ENCODE measurements at regions not wholly inside any gene's neighbourhood (a gene's known extent, or its start where the extent isn't known, plus 50 kb on each side); places are given as distances from the start of the nearest gene placed in this dataset.
"Not testable (repeated sequence)": the region's sequence is repeated elsewhere in the genome, so short reads cannot be mapped to it uniquely, and the experiment has no call there.

GRCh38 chr2:185384822-185385560, 353.6 kb upstream of the FSIP2 start:
- peak; percentile 6 for DNase-seq

- no peak for DNase-seq
Observed at GRCh38 chr2:185388226-185388625, 350.4 kb upstream of the FSIP2 start.

DNA sequence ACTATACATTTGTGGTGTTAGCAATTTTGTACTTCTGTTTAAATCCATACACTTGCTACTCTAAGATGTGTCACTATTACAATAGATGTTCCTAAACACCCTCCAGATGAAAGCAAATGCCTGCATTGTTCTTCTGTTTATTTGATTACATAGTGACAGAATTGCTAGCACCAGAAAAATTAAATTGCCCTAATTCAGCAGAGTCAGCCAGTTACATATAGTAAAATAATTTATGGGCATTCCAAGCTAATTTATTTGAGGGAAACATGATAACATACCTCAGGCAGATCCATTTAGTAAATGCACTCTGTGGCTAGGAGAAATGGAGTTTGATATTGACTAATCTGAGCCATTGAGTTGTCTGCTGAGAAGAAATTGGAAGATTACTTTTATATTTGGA, 347.1 kb upstream of the FSIP2 start:
- no peak for DNase-seq

DNA sequence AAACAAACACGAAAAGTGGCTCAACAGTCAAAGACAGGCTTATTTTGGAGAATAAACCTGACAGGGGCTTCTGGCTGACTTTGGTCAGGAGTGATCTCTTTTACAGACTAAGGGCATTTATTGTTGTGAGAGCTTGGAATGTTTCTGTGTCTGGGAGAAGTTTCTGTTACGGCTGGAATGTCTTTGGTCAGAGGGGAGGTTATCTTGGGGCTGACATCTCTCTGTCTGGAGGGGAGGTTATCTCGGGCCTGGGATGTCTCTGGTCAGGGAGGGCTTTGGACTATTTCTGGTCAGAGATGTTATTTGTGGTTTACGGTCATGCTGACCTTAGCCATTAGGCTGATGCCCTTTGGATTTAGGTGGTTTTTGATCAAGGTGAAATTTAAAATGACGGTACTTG, 345.5 kb upstream of the FSIP2 start:
- no peak for DNase-seq

- no peak for DNase-seq
Observed at GRCh38 chr2:185402474-185402873, 336.1 kb upstream of the FSIP2 start.

DNA sequence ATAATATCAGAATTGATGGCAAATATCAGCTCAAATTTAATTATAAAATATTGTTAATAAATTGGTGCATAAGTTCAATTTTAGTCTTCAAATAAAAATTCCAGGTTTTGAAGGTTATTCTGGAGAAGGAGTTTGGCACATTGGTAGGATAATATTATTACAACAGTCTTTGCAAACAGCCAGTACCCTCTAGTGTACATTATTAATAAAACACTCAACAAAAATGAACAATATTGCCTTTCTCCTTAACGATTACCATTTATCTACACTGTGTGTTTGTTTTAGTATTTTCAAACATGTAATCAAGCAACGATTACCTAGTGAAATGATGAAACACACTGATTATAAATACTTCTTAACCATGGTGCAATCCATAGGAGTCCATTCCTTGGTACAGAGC, 334.0 kb upstream of the FSIP2 start:
- no peak for DNase-seq

DNA sequence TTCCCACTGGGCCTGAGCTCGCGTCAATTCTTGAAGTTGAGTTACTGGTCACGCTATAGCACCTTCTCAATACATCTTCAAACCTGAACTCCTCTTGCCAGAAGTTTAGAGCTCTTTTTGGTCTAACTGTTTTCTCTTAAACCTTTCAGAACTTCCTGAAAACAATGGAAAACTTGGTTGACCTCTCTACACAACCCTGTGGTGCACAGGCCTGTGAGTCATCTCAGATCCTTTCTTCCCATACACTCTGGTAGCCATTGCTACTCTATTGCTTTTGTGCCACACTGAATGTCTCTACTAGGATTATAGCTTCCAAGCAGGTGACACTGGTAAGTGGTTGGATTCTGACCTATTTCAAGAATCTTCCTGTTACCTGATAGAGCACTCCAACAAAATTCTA, 321.5 kb upstream of the FSIP2 start:
- DNase-seq: no peak

DNA sequence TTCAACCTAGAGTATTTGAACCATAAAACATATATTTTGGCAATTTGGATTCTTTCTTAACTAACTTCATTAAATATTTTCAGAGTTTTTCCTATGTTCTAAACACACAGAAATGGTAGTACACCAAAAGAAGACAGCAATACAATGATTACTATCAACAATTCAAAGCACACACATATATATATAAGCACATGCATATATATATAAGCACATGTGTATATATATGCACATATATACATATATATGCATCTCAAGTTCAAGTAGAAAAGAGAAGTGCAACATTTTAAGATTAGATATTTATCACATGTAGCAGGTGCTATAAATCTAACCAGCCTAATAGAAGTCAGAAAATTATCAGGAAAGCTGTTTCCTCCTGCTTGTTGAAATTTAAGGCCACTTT, 320.9 kb upstream of the FSIP2 start:
- DNase-seq: no peak

DNA sequence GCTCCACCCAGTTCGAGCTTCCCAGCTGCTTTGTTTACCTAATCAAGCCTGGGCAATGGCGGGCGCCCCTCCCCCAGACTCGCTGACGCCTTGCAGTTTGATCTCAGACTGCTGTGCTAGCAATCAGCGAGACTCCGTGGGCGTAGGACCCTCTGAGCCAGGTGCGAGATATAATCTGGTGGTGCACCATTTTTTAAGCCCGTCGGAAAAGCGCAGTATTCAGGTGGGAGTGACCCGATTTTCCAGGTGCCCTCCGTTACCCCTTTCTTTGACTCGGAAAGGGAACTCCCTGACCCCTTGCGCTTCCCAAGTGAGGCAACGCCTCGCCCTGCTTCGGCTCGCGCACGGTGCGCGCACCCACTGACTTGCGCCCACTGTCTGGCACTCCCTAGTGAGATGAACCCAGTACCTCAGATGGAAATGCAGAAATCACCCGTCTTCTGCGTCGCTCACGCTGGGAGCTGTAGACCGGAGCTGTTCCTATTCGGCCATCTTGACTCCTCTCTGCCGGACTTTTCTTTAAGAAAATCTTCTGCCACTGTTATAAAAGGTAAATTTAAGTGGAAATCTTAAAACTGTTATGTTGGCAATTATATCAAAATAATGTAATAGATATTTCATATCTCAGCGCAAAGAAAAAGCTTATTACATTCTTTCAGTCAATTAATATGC, 313.5 kb upstream of the FSIP2 start:
- DNase-seq: not testable (repeated sequence)

DNA sequence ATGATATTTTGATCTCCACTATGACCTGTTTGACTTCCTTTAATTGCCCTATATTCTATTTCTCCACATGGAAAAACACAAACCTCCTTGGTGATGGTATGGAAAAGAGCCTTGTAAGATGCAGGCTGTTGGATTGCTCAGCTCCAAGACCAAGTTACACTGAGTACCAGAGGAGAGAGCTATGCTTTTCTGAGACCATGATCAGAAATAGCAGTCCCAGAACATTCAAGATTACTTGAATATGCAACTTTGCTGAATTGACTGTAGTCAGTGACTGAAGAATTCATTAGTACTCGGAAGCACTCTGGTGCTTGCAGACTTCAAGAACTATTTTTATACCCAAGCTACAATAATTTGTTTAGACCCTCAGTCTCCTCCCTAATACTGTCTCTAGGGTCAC, 310.6 kb upstream of the FSIP2 start:
- no peak for DNase-seq

DNA sequence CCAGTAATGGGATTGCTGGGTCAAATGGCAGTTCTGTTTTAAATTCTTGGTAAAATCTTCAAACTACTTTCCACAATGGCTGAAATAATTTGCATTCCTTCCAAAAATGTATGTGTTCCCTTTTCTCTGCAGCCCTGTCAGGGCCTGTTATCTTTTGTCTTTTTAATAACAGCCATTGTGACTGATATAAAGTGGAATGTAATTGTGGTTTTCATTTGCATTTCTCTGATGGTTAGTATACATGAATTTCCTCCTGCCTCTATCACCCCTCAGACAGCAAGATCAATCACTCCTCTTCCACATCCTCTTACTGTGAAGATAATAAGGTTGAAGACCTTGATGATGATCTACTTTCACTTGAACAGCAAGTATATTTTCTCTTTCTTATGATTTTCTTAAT, 304.8 kb upstream of the FSIP2 start:
- DNase-seq: no peak

DNA sequence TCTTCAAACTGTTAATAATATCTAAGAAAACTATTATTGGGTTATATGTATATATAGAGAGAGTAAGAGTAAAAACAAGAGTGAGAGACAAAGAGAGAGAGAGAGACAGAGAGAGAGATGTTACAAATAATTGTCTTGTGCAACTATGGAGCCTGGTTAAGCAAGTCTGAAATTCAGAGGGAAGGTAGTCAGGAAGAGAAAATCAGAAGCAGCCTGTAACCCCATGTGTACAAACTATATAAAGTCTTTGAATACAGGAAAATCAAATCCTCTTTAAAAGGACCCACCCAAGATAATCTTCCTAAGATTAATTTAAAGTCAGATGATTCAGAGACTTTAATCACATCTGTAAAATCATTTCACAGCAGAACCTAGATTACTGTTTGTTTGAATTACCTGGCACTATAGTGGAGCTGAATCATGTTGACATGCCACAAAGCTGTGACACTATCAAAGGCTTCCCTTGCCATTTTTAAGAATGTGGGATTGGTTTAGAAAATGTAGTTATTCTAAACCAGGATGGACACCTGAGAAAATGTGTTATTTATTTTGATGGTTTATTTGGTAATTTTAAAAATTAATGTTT, 301.7 kb upstream of the FSIP2 start:
- no peak for DNase-seq

DNA sequence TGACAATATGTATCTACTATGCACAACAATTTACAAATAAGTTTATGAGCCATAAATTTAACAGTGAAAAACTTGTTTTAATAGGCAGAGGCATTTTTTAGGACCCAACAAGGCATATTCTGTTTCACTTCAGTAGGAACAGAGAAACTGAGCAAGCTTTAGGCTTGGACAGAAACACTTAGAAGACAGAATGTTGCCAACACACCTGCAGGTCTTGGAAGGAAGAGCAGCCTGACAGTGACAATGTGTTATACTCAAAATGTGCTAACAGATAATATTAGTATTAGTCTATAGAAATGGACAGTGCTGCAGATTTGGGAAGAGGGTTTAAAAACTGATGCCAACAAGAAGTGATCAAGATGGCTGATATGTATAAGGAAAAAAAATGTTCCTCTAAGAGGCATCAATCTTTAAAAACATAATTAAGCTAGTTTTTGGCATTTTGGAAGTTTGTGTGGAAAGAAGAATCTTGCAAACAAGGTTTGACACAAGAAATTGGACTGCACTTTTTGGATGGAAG, 297.1 kb upstream of the FSIP2 start:
- no peak for DNase-seq

- no peak for DNase-seq
Observed at GRCh38 chr2:185456517-185456916, 282.1 kb upstream of the FSIP2 start.

GRCh38 chr2:185463481-185463880, 275.1 kb upstream of the FSIP2 start:
- DNase-seq: no peak

DNA sequence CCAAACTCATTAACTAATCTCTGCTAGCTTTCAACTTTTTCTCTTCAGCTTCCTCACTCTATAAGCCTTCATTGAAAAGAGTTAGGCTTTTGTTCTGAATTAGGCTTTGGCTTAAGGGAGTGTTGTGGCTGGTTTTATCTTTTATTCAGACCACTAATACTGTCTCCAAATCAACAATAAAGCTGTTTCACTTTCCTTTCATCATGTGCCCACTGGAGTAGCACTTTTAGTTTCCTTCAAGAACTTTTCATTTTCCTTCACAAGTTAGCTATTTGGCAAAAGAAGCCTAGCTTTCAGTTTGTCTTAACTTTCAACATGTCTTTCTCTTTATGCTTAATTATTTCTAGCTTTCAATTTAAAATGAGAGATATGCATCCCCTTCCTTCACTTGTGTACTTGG, 271.7 kb upstream of the FSIP2 start:
- DNase-seq: no peak

GRCh38 chr2:185471441-185471840, 267.2 kb upstream of the FSIP2 start:
- DNase-seq: no peak

GRCh38 chr2:185472574-185472973, 266.0 kb upstream of the FSIP2 start:
- no peak for DNase-seq

GRCh38 chr2:185473838-185474237, 264.8 kb upstream of the FSIP2 start:
- no peak for DNase-seq

DNA sequence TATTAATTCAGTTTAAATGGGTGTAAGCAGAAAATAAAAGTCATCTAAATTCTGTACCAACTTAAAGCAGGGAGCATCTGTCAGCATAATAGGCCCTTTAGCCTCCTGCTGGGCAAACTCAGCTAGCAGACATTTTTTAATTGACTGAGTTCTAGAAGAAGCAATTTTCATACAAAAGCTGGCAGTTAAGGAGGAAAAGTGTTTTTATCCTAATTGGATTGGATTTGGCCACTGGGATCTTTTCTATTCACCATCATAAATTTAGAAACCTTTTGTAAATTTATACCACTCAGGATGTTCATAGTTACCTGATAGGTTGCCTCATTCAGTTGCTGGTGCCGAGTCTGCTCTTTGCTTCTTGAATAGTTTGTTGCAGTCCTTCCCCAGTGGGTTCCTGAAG, 262.7 kb upstream of the FSIP2 start:
- no peak for DNase-seq

GRCh38 chr2:185477452-185477851, 261.2 kb upstream of the FSIP2 start:
- no peak for DNase-seq

- DNase-seq: no peak
Observed at GRCh38 chr2:185484602-185485001, 254.0 kb upstream of the FSIP2 start.

DNA sequence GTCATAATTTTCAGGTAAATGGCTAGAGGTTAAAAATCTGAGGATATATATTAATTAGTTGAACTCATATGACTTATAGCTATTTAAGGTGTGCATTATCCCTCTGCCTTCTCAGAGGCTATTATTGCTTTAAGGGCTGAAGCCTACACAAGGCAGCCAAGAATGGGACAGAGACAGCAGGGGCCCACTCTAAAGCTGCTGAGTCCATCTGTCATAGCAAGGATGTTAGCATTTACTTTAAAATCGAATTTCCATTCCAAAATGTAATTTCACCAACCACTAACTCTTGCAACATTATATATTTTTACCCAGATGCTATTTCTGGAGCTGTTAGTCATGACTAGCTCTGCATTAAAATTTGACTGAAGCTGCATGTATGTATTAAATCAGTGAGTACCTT, 236.3 kb upstream of the FSIP2 start:
- DNase-seq: no peak

- no peak for DNase-seq
Observed at GRCh38 chr2:185507719-185508118, 230.9 kb upstream of the FSIP2 start.

All from left kidney (tissue), 1 donor.